HG03139 (cell line): ENCODE measurements at regions not wholly inside any gene's neighbourhood (a gene's known extent, or its start where the extent isn't known, plus 50 kb on each side); places are given as distances from the start of the nearest gene placed in this dataset.

ENCODE experiments used
- ATAC-seq: cut with Tn5 transposase; IDR thresholded peaks from one replicate; pipeline ENCODE4 v1.9.1; 2021; ENCODE audit not compliant: unreplicated experiment

DNA sequence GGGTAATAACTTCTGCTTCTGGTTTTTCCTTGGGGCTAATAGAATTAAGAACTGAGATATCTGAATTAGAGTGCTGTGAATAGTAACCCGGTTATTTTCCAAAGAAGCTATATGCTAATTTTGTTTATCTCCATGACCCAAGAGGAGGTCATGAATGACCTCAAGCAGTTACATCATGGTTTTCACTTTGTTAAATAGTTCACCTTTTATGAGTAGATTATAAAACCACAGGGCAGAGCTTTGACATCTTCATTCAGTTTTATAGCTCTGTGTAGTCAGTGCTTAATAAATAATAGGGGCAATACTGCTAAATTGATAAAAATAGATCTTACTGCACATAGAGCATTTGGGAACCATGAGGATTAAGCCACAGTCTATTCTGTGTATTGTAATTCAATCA is 462.2 kb downstream of the LRIG3 start:
- no peak for ATAC-seq

DNA sequence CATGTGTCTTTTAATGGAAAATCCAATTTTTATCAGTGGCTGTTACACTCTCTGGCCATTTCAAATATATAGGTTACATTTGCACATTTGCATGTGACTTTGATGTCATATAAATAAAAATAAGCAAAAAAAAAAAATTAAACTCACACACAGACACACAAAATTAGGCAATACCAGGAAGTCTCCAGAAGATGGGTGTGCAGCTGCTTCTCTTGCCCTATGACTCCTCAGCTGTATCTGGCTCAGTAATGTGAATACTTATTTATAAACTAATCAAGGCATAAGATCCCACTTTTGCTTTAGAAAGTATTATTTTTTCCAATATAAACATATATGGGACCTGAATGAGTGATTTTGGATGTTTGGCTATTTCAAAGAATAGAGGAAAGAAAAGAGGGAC is 461.1 kb downstream of the LRIG3 start:
- no peak for ATAC-seq

- no peak for ATAC-seq
These were observed 457.3 kb downstream of the LRIG3 start for GRCh38 chr12:58463051-58463450.

GRCh38 chr12:58465418-58465817 is 454.9 kb downstream of the LRIG3 start:
- no peak for ATAC-seq

- ATAC-seq: no peak
These were observed 449.9 kb downstream of the LRIG3 start for GRCh38 chr12:58470266-58471010.

GRCh38 chr12:58479401-58479800 is 440.9 kb downstream of the LRIG3 start:
- no peak for ATAC-seq

DNA sequence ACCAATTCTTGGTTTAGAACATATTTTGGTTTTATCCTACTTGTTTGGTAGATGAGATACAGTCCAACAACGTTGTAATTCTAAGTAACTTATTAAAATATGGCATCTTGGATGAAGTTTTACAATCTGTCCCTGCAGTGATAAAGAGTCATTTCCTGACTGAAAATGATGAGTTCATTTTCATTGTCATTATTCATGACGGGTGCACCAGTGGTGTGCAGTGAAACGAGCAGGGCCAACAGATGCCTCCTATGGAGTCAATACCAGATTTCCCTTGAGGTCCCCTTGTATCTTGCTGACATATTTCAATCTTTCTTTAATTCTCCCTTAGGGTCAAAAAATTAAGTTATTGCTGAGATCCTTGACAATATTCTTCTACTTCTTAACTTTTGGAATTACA is 438.5 kb downstream of the LRIG3 start:
- ATAC-seq: no peak

GRCh38 chr12:58487255-58487654 is 433.0 kb downstream of the LRIG3 start:
- ATAC-seq: no peak

- ATAC-seq: no peak
These were observed 432.6 kb downstream of the LRIG3 start for GRCh38 chr12:58487678-58488161.

GRCh38 chr12:58489394-58489793 is 430.9 kb downstream of the LRIG3 start:
- ATAC-seq: no peak

- no peak for ATAC-seq
These were observed 429.0 kb downstream of the LRIG3 start for GRCh38 chr12:58491306-58491705.

DNA sequence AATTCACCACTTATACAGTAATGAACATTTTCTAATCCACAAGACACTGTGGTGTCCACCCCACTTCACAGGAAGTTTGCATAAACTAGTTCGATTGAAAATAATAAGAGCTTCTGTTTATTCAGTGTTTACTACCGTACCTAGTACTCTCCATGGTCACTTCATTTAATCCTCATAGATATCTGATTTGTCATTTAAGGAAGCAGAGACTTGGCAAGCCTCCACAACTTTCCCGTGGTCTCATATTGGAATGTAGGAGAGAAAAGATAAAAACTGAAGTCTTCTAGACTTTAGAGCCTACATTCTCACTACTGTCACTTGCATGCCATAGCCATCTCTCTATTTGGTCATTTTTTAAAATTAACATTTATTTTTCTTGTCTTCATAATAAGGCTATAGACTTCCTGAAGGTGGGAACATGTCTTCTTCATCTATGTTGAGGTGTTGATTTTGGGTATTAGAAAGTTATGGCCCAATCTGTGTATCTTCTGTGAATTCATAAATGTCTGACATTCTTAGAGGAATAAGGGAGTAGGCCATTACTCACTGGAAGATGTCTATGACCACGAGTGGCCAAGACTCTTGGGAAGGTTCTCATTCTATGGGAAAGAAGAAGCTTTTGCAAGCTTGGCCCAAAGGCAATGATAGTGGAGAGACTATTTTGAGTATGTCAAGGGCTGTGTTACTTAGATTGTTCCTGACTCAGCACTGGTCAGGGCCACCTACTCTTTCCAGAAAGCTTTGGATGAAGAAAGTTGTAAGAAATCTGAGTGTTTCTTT is 423.7 kb downstream of the LRIG3 start:
- ATAC-seq: no peak

DNA sequence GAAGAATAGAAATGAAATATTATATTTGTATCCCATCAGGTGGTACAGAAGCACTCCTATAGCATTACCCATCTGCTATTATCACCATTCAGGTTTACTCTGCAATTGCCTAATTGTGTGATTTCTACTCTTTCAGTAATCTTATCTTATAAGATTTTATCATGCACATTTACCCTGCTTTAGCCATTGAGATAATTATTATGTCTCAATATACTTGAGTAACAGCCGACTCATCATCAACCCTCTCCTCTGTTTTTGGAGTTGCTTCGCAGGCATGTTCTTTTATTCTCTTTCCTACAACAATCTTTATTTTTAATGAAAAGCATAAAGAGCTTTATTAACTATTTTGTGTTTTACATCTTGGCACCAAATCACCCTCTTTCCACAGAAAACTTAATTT is 419.9 kb downstream of the LRIG3 start:
- no peak for ATAC-seq

- ATAC-seq: no peak
These were observed 418.1 kb downstream of the LRIG3 start for GRCh38 chr12:58502226-58502625.

- no peak for ATAC-seq
These were observed 417.5 kb downstream of the LRIG3 start for GRCh38 chr12:58502841-58503240.

- ATAC-seq: no peak
These were observed 416.6 kb downstream of the LRIG3 start for GRCh38 chr12:58503731-58504130.

GRCh38 chr12:58504143-58504938 is 416.0 kb downstream of the LRIG3 start:
- no peak for ATAC-seq

- ATAC-seq: no peak
These were observed 411.0 kb downstream of the LRIG3 start for GRCh38 chr12:58509116-58509885.

DNA sequence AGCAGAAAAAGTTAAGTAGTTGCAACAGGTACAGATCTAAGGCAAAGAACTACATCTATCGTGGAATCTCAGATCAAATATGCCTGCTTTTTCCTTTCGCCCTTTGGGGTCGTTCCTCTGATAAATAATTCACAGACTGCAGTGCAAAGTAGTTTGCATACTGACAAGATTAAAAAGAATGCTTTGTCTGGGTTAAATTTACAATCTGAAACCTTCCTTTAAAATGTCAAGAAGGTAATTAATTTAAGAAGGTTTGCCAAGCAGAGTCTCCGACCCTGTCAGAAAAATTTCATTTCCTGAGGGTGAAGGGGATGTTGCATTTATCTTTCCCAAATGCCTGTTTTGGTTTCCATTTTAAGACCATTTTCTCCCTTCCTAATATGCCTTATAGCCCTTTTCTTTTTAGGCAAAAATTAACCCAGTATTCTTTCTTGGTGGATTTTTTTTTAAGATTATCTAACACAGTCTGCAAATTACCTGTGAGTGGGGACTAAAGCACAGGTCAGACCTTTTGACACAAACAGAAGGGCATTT is 406.9 kb downstream of the LRIG3 start:
- no peak for ATAC-seq

DNA sequence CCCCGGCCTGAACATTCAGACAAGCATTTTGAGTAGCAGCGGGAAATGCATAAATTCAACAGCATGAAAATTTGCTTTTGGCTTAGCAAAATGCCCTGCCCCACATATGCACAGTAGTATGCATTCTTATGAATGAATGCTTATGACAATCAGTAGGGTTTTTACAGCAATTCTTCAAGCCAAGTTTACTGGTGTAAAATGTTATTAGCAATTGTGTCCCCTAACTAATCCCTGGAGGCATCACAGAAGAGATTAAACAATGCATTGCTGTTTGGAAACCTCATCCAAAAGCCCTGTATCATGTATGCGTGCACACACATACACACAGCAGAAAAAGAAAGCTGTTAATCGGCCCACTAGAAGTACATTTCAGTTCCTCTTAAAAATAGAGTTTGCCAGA is 406.5 kb downstream of the LRIG3 start:
- ATAC-seq: no peak

DNA sequence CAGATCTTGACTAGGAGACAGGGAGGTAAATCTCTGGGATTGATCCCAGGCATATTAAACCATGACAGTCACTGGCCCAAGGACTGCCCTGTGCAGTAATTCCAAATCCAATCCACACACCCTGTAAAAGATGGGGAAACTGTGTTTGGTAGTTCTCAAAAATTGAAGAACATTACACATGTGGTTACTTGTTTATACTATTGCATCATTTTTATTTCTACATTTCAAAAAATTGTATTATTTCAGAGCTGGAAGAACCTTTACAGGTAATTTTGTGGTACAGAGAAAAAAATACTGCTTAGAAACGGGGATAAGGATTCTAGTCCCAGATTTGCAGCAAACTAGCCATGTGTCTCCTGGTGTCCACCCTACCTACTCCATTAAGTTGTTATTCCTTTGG is 400.5 kb downstream of the LRIG3 start:
- no peak for ATAC-seq
